IPS DF 19.7 (cell line): ENCODE measurements at regions not wholly inside any gene's neighbourhood (a gene's known extent, or its start where the extent isn't known, plus 50 kb on each side); places are given as distances from the start of the nearest gene placed in this dataset.

Experiments used
- DNase-seq: peaks from one replicate; pipeline ENCODE4 v3.0.0-alpha.2; 2013; ENCODE audit warnings: low read depth, low spot score

GRCh38 chr7:52897288-52897687 lies 138.1 kb upstream of the POM121L12 start:
- DNase-seq, result no peak

GRCh38 chr7:52877240-52877639 lies 158.2 kb upstream of the POM121L12 start:
- no peak for DNase-seq

- DNase-seq, result no peak
Observed at GRCh38 chr7:52876402-52876801, 159.0 kb upstream of the POM121L12 start.

GRCh38 chr7:52863652-52864051 lies 171.8 kb upstream of the POM121L12 start:
- DNase-seq, result no peak

GRCh38 chr7:52862321-52862720 lies 173.1 kb upstream of the POM121L12 start:
- no peak for DNase-seq

- DNase-seq, result no peak
Observed at GRCh38 chr7:52857367-52857766, 178.1 kb upstream of the POM121L12 start.

- no peak for DNase-seq
Observed at GRCh38 chr7:52854681-52855080, 180.8 kb upstream of the POM121L12 start.

- no peak for DNase-seq
Observed at GRCh38 chr7:52851547-52851946, 183.9 kb upstream of the POM121L12 start.

GRCh38 chr7:52843436-52843835 lies 192.0 kb upstream of the POM121L12 start:
- no peak for DNase-seq

GRCh38 chr7:52842202-52842900 lies 193.1 kb upstream of the POM121L12 start:
- DNase-seq, result no peak

- DNase-seq, result no peak
Observed at GRCh38 chr7:52838981-52839411, 196.4 kb upstream of the POM121L12 start.

GRCh38 chr7:52831321-52831720 lies 204.1 kb upstream of the POM121L12 start:
- no peak for DNase-seq

GRCh38 chr7:52830801-52831200 lies 204.6 kb upstream of the POM121L12 start:
- no peak for DNase-seq

- DNase-seq, result no peak
Observed at GRCh38 chr7:52826515-52827265, 208.7 kb upstream of the POM121L12 start.

GRCh38 chr7:52825611-52826010 lies 209.8 kb upstream of the POM121L12 start:
- no peak for DNase-seq

GRCh38 chr7:52811537-52811936 lies 223.9 kb upstream of the POM121L12 start:
- DNase-seq, result no peak

- no peak for DNase-seq
Observed at GRCh38 chr7:52799817-52800216, 235.6 kb upstream of the POM121L12 start.

- DNase-seq, result no peak
Observed at GRCh38 chr7:52797801-52798200, 237.6 kb upstream of the POM121L12 start.

- no peak for DNase-seq
Observed at GRCh38 chr7:52794621-52795020, 240.8 kb upstream of the POM121L12 start.

GRCh38 chr7:52791176-52791700 lies 244.2 kb upstream of the POM121L12 start:
- DNase-seq, result no peak

- no peak for DNase-seq
Observed at GRCh38 chr7:52786174-52786573, 249.3 kb upstream of the POM121L12 start.

- DNase-seq, result no peak
Observed at GRCh38 chr7:52782348-52782747, 253.1 kb upstream of the POM121L12 start.

- no peak for DNase-seq
Observed at GRCh38 chr7:52781250-52781649, 254.2 kb upstream of the POM121L12 start.
